ENCODE measurements at regions not wholly inside any gene's neighbourhood (a gene's known extent, or its start where the extent isn't known, plus 50 kb on each side); places are given as distances from the start of the nearest gene placed in this dataset.

GRCh38 chr16:77603656-77604055 is 118.7 kb upstream of the NUDT7 start:
- Histone ChIP-seq H2AK5ac (ENCODE audit: low read depth, low read length) (no peak overlapping the region), H3K27me3 (replicated peaks in 1 of 4; ENCODE audit: control insufficient read depth in 3 of 4, extremely low read depth in 1 of 4, insufficient read depth in 3 of 4, low read length in 3 of 4) (no peaks in the 10 kb centered on the region), H2BK120ac (replicated peaks; ENCODE audit: low read depth, low read length) (no peak overlapping the region), H3K9me3 (ENCODE audit: insufficient read depth in 2 of 2, low read depth in 1 of 2, low read length in 1 of 2) (peaks cover 5% of the 10 kb centered on the region in 2 experiments; a peak in 2 of 4 replicates), H3K4me1 (replicated peaks in 1 of 4; ENCODE audit: control insufficient read depth in 3 of 4, insufficient read depth in 4 of 4, low read length in 3 of 4) (peaks cover 0 to 6% (median 0%) of the 10 kb centered on the region in 4 experiments; a peak in 1 of 7 replicates), H4K5ac (ENCODE audit: insufficient read length, low read depth, low read length) (no peak overlapping the region), H3K23me2 (ENCODE audit: low read depth, low read length) (no peaks in the 10 kb centered on the region), H2BK5ac (ENCODE audit: low read depth, low read length) (no peak overlapping the region), H3K36me3 (ENCODE audit: control insufficient read depth in 2 of 4, insufficient read depth in 4 of 4, low read length in 3 of 4) (no peaks in the 10 kb centered on the region; a peak in 1 of 8 replicates), H2BK15ac (ENCODE audit: low read length) (no peak overlapping the region), H3K79me2 (ENCODE audit: control insufficient read depth in 1 of 2, insufficient read depth in 2 of 2, low read length in 2 of 2) (no peaks in the 10 kb centered on the region), H3K18ac (ENCODE audit: extremely low read depth, low read length) (no peak overlapping the region), H3K4ac (replicated peaks; ENCODE audit: insufficient read length, low read depth, low read length) (no peak overlapping the region), H3K9ac (replicated peaks in 1 of 4; ENCODE audit: extremely low read depth in 1 of 4, low read depth in 3 of 4, low read length in 3 of 4) (no peak overlapping the region), H2BK12ac (ENCODE audit: low read depth, low read length) (no peak overlapping the region), H3K79me1 (ENCODE audit: low read depth, low read length) (no peaks in the 10 kb centered on the region), H2AFZ (ENCODE audit: low read length) (peak overlapping the region; percentile 72; the same call in 1 of the 2 replicates), H3K27ac (ENCODE audit: low read depth, low read length) (no peak overlapping the region), H3K23ac (ENCODE audit: insufficient read length) (no peak overlapping the region), H3K4me2 (ENCODE audit: insufficient read depth in 1 of 2, low read depth in 2 of 2, low read length in 2 of 2) (no peak overlapping the region; a peak in 1 of 4 replicates), H4K20me1 (replicated peaks in 1 of 2; ENCODE audit: control insufficient read depth in 1 of 2, insufficient read depth in 2 of 2, low read length in 2 of 2) (no peaks in the 10 kb centered on the region), H2BK20ac (ENCODE audit: low read length) (no peak overlapping the region), H4K8ac (ENCODE audit: extremely low read depth, insufficient read depth, low read length) (no peak overlapping the region), H4K91ac (replicated peaks; ENCODE audit: insufficient read length, low read length) (no peak overlapping the region), H3K56ac (replicated peaks; ENCODE audit: insufficient read length, low read depth, low read length) (no peak overlapping the region), H3K4me3 (ENCODE audit: extremely low read depth in 1 of 4, insufficient read depth in 2 of 4, low read depth in 3 of 4, low read length in 4 of 4) (no peak overlapping the region), H3K14ac (ENCODE audit: insufficient read length) (no peak overlapping the region)
- POLR2A ChIA-PET (ENCODE audit: partially characterized antibody): no interaction called here
- CTCF ChIA-PET (ENCODE audit: partially characterized antibody): interaction anchor here (1.1 to 5.6 kb wide), 6 partner anchors 18 to 166 kb away, joined by 3 to 38 read pairs (median 6); no protein-coding TSS in a partner anchor
- FAIRE-seq (peak; percentile 45), DNase-seq (ENCODE audit: low read depth in 1 of 2, low spot score in 2 of 2) (no peak)
- WGBS, 2 experiments (ENCODE audit: extremely low coverage in 1 of 2, insufficient coverage in 1 of 2, insufficient read length in 1 of 2, insufficient replicate concordance in 2 of 2, low coverage in 1 of 2, low lambda C conversion rate in 2 of 2, missing lambda C conversion rate in 1 of 2): 81% methylated on average over 2 of the region's 2 CpGs; no CpG with 5 or more reads in 1 of the 2 experiments
- TF ChIP-seq EP300 (IDR thresholded peaks at IDR 0.05; ENCODE audit: borderline replicate concordance in 1 of 2, low read depth in 2 of 2, low read length in 2 of 2) (no peak), BRCA1 (IDR thresholded peaks at IDR 0.05; ENCODE audit: low read depth, low read length) (no peak), SP1 (IDR thresholded peaks at IDR 0.05; ENCODE audit: low read depth, low read length) (no peak), SP4 (IDR thresholded peaks at IDR 0.05; ENCODE audit: low read length) (no peak), CHD2 (IDR thresholded peaks at IDR 0.05; ENCODE audit: low read length) (no peak)

All from H1 (cell line).